ENCODE measurements at regions not wholly inside any gene's neighbourhood (a gene's known extent, or its start where the extent isn't known, plus 50 kb on each side); places are given as distances from the start of the nearest gene placed in this dataset.
"Not testable (repeated sequence)": the region's sequence is repeated elsewhere in the genome, so short reads cannot be mapped to it uniquely, and the experiment has no call there.

DNA sequence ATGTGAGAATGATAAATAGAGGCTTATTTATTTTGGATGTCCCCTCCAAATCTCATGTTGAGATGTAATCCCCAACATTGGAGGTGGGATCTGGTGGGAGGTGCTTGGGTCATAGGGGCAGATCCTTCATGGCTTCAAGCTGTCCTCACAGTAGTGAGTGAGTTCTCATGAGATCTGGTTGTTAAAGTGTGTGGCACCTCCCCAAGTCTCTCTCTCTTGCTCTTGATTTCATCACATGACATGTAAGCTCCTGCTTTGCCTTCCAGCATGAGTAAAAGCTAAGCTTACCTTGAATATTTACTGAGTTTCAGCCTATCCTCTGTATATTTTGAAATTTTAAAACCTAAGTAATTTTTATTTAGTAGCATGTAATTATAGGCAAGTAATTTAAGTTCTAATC lies 444.9 kb downstream of the ARL4A start:
- H3K4me3 ChIP-seq (ENCODE audit: low read depth in 1 of 2, low read length in 2 of 2): no peak overlapping the region
- no peaks in the 10 kb centered on the region for H3K27me3 ChIP-seq (ENCODE audit: insufficient read depth, low read length, poor library complexity)
- no peaks in the 10 kb centered on the region for H3K79me2 ChIP-seq (ENCODE audit: insufficient read depth, low read length)
- no peaks in the 10 kb centered on the region for H4K20me1 ChIP-seq (ENCODE audit: insufficient read depth, low read length)
- DNase-seq (no peak), ATAC-seq (ENCODE audit: insufficient read depth, low read depth) (no peak)
- no peaks in the 10 kb centered on the region for H3K4me1 ChIP-seq (ENCODE audit: insufficient read depth, low read length)
- no peak overlapping the region for H2AFZ ChIP-seq (ENCODE audit: low read depth, low read length)
- H3K9me3 ChIP-seq (ENCODE audit: insufficient read depth, low read length, severe bottlenecking): no peaks in the 10 kb centered on the region
- H3K36me3 ChIP-seq (ENCODE audit: insufficient read depth, low read length): no peaks in the 10 kb centered on the region
- no peak for TF ChIP-seq EZH2 (IDR thresholded peaks at IDR 0.05; ENCODE audit: borderline replicate concordance, low read depth, low read length, severe bottlenecking)
- TF ChIP-seq, protein P1, sequence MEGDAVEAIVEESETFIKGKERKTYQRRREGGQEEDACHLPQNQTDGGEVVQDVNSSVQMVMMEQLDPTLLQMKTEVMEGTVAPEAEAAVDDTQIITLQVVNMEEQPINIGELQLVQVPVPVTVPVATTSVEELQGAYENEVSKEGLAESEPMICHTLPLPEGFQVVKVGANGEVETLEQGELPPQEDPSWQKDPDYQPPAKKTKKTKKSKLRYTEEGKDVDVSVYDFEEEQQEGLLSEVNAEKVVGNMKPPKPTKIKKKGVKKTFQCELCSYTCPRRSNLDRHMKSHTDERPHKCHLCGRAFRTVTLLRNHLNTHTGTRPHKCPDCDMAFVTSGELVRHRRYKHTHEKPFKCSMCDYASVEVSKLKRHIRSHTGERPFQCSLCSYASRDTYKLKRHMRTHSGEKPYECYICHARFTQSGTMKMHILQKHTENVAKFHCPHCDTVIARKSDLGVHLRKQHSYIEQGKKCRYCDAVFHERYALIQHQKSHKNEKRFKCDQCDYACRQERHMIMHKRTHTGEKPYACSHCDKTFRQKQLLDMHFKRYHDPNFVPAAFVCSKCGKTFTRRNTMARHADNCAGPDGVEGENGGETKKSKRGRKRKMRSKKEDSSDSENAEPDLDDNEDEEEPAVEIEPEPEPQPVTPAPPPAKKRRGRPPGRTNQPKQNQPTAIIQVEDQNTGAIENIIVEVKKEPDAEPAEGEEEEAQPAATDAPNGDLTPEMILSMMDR (IDR thresholded peaks at IDR 0.05; ENCODE audit: borderline replicate concordance, extremely low read depth, low read length, poor library complexity, severe bottlenecking): no peak
- H3K9ac ChIP-seq (ENCODE audit: low read depth, low read length): no peak overlapping the region
- no peak overlapping the region for H3K4me2 ChIP-seq (ENCODE audit: insufficient read depth, low read length)
- no peak overlapping the region for H3K27ac ChIP-seq (ENCODE audit: low read length)

GRCh38 chr7:13136345-13136744 lies 448.9 kb downstream of the ARL4A start:
- H3K4me3 ChIP-seq (ENCODE audit: low read depth in 1 of 2, low read length in 2 of 2); DNase-seq; H3K27ac ChIP-seq (ENCODE audit: low read length); H3K79me2 ChIP-seq (ENCODE audit: insufficient read depth, low read length); ATAC-seq (ENCODE audit: insufficient read depth, low read depth); H4K20me1 ChIP-seq (ENCODE audit: insufficient read depth, low read length); H3K36me3 ChIP-seq (ENCODE audit: insufficient read depth, low read length); H3K9ac ChIP-seq (ENCODE audit: low read depth, low read length); H3K27me3 ChIP-seq (ENCODE audit: insufficient read depth, low read length, poor library complexity); H3K4me1 ChIP-seq (ENCODE audit: insufficient read depth, low read length); H3K9me3 ChIP-seq (ENCODE audit: insufficient read depth, low read length, severe bottlenecking); H3K4me2 ChIP-seq (ENCODE audit: insufficient read depth, low read length); H2AFZ ChIP-seq (ENCODE audit: low read depth, low read length): not testable (repeated sequence)

DNA sequence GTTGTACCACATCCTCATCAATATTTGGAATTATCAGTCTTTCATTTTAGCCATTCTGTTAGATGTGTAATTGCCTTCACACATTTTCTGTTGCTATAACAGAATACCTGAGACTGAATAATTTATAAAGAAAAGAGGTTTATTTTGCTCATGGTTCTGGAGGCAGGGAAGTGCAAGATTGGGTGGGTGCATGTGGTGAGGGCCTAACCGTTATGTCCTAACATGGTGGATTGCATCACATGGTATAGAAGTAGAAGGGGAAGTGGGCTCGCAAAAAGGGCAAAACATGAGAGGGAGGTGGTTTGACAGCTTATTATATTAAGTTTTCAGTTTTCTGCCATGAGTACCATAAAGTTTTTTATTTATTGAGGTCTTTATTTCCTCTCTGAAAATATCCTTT lies 452.0 kb downstream of the ARL4A start:
- Histone ChIP-seq H4K20me1 (ENCODE audit: insufficient read depth, low read length) (no peaks in the 10 kb centered on the region), H3K4me1 (ENCODE audit: insufficient read depth, low read length) (no peaks in the 10 kb centered on the region), H3K4me2 (ENCODE audit: insufficient read depth, low read length) (no peak overlapping the region), H3K79me2 (ENCODE audit: insufficient read depth, low read length) (no peaks in the 10 kb centered on the region), H3K36me3 (ENCODE audit: insufficient read depth, low read length) (no peaks in the 10 kb centered on the region), H3K4me3 (ENCODE audit: low read depth in 1 of 2, low read length in 2 of 2) (no peak overlapping the region), H3K9ac (ENCODE audit: low read depth, low read length) (no peak overlapping the region), H2AFZ (ENCODE audit: low read depth, low read length) (no peak overlapping the region), H3K27ac (ENCODE audit: low read length) (no peak overlapping the region), H3K9me3 (ENCODE audit: insufficient read depth, low read length, severe bottlenecking) (no peaks in the 10 kb centered on the region), H3K27me3 (ENCODE audit: insufficient read depth, low read length, poor library complexity) (no peaks in the 10 kb centered on the region)
- TF ChIP-seq, protein P1 (IDR thresholded peaks at IDR 0.05; ENCODE audit: borderline replicate concordance, extremely low read depth, low read length, poor library complexity, severe bottlenecking): no peak
- TF ChIP-seq EZH2 (IDR thresholded peaks at IDR 0.05; ENCODE audit: borderline replicate concordance, low read depth, low read length, severe bottlenecking): no peak
- DNase-seq (no peak), ATAC-seq (ENCODE audit: insufficient read depth, low read depth) (no peak)

- Histone ChIP-seq H3K27ac (ENCODE audit: low read length) (no peak overlapping the region), H2AFZ (ENCODE audit: low read depth, low read length) (no peak overlapping the region), H3K4me1 (ENCODE audit: insufficient read depth, low read length) (no peaks in the 10 kb centered on the region), H4K20me1 (ENCODE audit: insufficient read depth, low read length) (no peaks in the 10 kb centered on the region), H3K36me3 (ENCODE audit: insufficient read depth, low read length) (no peaks in the 10 kb centered on the region), H3K79me2 (ENCODE audit: insufficient read depth, low read length) (no peaks in the 10 kb centered on the region), H3K9ac (ENCODE audit: low read depth, low read length) (no peak overlapping the region), H3K4me3 (ENCODE audit: low read depth in 1 of 2, low read length in 2 of 2) (no peak overlapping the region), H3K4me2 (ENCODE audit: insufficient read depth, low read length) (no peak overlapping the region), H3K27me3 (ENCODE audit: insufficient read depth, low read length, poor library complexity) (no peaks in the 10 kb centered on the region), H3K9me3 (ENCODE audit: insufficient read depth, low read length, severe bottlenecking) (no peaks in the 10 kb centered on the region)
- DNase-seq (no peak), ATAC-seq (ENCODE audit: insufficient read depth, low read depth) (no peak)
- TF ChIP-seq EZH2 (IDR thresholded peaks at IDR 0.05; ENCODE audit: borderline replicate concordance, low read depth, low read length, severe bottlenecking): no peak
- TF ChIP-seq, protein P1 (IDR thresholded peaks at IDR 0.05; ENCODE audit: borderline replicate concordance, extremely low read depth, low read length, poor library complexity, severe bottlenecking): no peak
Observed at GRCh38 chr7:13144673-13145072, 457.2 kb downstream of the ARL4A start.

Data from DND-41 (cell line).